ENCODE measurements at regions not wholly inside any gene's neighbourhood (a gene's known extent, or its start where the extent isn't known, plus 50 kb on each side); places are given as distances from the start of the nearest gene placed in this dataset.

GRCh38 chr7:21194936-21195335 is 232.9 kb upstream of the SP4 start:
- TF ChIP-seq RAD21 (IDR thresholded peaks at IDR 0.05; ENCODE audit: low read depth), result no peak
- no peak for TF ChIP-seq CEBPB (IDR thresholded peaks at IDR 0.05)
- TF ChIP-seq NFIC (IDR thresholded peaks at IDR 0.05), result no peak
- TF ChIP-seq EP300 (IDR thresholded peaks at IDR 0.05; ENCODE audit: borderline replicate concordance), result no peak
- no peak for TF ChIP-seq TCF12 (IDR thresholded peaks at IDR 0.05; ENCODE audit: low read depth)
- no peak for TF ChIP-seq YY1 (IDR thresholded peaks at IDR 0.05; ENCODE audit: low read depth)
- TF ChIP-seq MAX (IDR thresholded peaks at IDR 0.05), result no peak
- TF ChIP-seq REST (IDR thresholded peaks at IDR 0.05; ENCODE audit: low read depth), result no peak
- TF ChIP-seq EGR1 (IDR thresholded peaks at IDR 0.05), result no peak
- no peak for TF ChIP-seq USF1 (IDR thresholded peaks at IDR 0.05)
- TF ChIP-seq FOXM1 (IDR thresholded peaks at IDR 0.05; ENCODE audit: borderline replicate concordance, low read depth), result no peak
- no peak for TF ChIP-seq TAF1 (IDR thresholded peaks at IDR 0.05; ENCODE audit: low read depth)
- no peak for TF ChIP-seq CREB1 (IDR thresholded peaks at IDR 0.05; ENCODE audit: low read depth)
- no peak for TF ChIP-seq ZBTB7A (IDR thresholded peaks at IDR 0.05; ENCODE audit: low read depth)
